HG03457 (cell line): ENCODE measurements at regions not wholly inside any gene's neighbourhood (a gene's known extent, or its start where the extent isn't known, plus 50 kb on each side); places are given as distances from the start of the nearest gene placed in this dataset.
A peak's percentile ranks its signal among the peaks of the same experiment; 100 is the strongest.

ENCODE experiments used
- ATAC-seq: cut with Tn5 transposase; IDR thresholded peaks from one replicate; pipeline ENCODE4 v1.9.1; 2021; ENCODE audit warnings: moderate number of reproducible peaks; ENCODE audit not compliant: unreplicated experiment

DNA sequence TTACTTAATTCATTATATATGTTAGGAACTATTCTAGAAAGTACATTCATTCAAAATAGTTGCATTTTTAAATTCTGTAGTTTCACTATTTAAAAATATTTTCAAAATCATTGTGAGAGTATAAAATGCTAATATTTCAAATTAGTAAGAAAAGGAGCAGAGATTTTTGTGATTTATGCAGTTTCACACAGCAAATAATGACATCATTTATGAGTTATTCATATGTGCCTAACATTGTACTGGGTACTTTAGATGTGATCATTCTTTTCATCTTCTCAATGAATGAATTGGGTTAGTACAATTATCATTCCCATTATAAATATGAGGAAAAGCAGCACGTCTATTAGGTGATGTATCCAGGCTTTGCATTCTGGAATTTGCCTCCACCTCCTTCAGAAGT lies 1451.0 kb upstream of the IGFBP7 start:
- no peak for ATAC-seq

DNA sequence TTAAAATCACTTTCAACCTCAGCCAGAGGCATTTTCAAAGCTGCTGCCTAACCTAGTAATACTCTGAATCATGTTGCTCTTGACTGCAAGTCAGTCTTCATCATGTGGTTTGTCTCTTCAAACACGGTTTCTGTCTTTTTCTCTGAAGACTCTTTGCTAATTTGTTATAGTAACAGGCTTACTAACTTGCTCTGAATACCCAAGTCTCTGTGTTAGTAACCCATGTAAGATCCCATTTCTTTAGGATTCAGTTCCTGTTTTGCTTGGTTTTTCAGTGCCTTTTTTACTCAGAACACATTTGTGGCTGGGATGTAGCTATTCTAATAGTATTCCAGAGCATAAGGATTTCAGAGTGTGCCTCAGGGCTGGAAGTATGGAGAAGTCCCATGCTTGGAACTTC lies 1450.6 kb upstream of the IGFBP7 start:
- no peak for ATAC-seq

DNA sequence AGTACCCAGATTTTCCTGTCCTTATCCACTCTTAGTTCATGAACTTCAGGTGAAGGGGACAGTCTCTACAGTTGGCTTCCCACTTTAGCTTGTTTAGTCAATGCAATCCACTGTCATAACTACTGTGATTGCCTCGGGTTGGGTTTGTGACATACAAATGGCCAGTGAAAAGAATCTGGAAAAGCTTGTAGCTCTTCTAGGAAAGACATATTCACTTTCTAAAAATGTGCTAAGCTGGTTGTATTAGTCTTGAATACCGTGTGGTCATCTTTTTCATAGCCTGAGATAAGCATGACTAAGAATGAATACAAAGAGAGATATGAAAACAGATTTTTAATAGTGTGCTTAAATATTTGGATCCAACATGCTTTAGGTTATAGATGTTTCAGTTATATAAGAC lies 1443.5 kb upstream of the IGFBP7 start:
- no peak for ATAC-seq

DNA sequence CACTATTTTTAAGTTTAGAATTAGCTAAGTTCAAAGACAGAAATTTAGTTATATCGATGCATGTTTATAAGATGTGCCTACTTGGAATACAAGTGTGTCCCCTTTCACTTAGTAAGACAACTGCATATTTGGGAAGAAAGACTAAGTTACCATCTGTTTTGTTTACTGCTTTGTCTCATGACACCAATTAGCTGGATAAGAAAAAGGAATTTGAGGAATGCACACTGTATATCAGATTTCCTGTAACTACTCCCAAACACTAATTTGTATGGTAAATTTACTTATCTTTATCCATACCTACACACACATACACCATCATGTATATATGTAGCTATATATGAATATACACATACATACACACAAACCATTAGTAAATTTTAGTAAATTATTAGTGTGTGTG lies 1442.8 kb upstream of the IGFBP7 start:
- ATAC-seq: no peak

DNA sequence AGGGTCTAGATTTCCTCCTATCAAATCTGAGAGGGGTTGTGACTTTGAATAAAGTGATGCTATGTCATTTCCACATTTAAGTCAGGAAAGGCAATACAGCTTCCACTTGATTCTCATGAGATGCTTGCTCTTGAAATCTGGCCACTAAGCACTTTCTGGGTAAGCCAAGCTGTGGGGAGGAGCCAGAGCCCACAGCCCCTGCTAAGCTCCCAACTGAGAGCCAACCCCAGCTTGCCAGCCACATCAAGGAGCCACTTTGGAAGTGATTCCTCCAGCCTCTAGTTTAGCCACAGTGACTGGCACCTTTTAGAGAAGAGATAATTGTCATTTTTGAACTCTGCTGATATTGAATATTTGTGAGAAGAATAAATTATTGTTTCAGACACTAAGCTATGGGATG lies 1441.5 kb upstream of the IGFBP7 start:
- no peak for ATAC-seq

DNA sequence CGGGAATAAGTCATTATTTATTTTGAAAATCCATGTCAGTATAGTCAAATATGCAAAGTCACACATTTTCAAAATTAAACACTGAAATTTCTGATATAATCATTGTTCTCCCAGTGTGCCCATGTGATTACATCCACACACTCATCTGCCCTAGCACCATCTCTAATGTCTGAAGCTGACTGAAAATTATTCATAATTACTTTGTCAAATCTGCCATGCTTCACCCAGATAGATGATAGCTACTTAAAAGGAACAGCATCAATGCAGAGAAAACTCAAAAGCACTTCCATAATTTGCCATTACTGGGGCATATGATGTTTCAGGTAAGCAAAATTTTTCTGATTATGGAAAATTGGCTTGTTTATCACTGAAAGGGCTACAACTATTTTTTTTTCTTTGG lies 1433.3 kb upstream of the IGFBP7 start:
- ATAC-seq: no peak

DNA sequence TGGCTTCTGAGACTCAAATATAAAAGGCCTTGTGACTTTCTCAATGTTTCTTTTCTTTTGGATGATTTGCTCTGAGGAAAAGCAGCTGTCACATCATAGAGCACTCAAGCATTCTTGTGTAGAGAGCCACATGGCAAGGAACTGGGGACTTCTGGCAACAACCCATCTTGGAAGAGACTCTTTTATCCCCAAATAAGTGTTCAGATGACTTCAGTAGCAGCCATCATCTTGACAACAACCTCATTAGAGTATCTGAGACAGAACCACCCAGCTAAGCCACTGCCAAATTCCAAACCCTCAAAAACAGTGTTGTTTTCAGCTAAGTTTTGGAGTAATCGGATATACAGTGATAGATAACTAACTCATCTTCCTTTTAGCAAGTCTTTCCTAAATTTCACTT lies 1431.7 kb upstream of the IGFBP7 start:
- no peak for ATAC-seq

DNA sequence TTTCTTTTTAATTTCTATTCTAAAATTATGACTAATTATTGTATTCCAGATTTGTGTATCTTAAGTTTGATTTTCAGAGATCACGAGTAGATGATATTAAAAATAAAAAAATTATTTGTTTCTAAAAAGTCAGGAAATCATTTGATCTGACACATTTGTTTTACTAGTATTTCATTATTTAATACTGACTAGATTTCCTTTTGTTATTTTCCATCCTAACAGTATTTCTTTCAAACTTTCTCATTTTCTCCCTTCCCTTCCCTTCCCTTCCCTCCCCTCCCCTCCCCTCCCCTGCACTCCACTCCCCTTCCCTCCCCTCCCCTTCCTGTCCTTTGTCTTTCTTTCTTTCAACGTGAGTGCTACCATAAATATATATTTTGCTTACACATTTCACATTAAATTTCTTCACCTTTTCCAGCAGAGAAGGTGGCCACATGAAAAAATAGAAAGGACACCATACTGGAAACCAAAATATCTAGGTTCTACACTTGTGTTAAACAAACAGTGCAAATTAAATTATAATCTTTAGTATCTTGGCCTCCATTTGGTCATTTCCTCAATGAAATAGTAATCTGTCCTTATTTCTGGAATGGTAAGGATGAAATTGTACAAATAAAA lies 1412.7 kb upstream of the IGFBP7 start:
- no peak for ATAC-seq

DNA sequence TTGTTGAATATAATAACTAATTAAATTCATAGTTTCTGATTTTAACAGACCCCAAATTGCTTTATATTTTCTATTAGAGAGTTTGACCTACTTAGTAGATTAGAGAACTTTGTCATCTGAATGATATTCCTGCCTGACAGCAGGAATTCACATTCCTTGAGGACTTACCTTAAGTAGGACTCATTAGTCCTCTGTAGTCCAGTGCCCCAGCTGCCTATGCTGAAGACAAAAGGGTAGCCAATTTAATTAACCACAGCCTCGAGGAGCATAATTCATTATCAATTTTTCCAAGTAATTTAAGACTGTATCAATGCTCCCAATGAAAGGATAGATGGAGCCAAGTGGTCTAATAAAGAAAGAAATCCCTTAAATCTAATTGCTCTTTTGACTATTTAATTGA lies 1405.0 kb upstream of the IGFBP7 start:
- no peak for ATAC-seq

DNA sequence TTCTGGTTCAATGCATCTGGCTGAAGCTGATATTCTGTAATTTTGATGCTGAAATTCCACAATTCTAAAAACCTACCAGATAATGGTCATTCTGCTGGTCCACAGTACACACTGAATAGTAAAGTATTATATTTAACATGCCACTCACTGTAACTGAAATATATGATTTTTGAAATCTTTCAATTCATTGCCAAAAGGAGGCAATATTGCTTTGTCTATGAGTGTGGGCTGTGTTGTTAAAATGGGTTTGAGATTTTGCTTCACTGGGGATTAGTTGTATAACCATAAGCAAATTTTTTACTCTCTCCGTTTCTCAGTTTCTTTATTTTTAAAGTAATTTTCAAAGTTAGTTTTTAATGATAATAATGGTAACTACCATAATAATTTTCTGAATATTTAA lies 1404.1 kb upstream of the IGFBP7 start:
- no peak for ATAC-seq

DNA sequence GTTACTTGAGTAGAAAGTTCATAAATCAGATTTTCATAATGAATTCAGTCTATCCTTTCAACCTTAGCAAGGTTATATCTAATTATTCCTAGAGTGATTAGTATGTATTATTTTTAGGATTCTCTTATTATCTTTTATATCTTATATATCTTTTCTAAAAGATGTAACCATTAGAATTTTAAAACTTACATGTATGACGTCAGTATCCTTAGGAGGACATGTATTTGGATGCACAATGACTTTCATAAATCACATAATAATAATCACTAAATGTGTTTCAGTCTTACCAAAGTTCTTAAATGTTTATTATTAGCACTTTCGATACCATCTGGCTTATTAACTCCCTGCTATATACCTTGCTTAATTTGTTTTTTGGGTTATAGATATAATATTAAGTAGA lies 1400.5 kb upstream of the IGFBP7 start:
- ATAC-seq: no peak

DNA sequence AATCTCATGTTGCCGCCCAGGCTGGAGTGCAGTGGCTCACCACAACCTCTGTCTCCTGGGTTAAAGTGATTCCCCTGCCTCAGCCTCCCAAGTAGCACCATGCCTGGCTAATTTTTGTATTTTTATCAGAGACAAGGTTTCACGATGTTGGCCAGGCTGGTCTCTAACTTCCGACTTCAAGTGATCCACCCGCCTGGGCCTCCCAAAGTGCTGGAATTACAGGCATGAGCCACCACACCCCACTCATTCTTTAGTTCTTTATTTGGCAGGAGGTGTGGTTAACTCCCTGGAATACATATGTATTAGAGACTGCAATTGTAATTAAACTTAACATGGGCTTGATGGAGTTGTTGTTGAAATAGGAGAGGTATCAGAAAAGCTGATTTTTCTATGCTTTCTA lies 1396.9 kb upstream of the IGFBP7 start:
- ATAC-seq: no peak

DNA sequence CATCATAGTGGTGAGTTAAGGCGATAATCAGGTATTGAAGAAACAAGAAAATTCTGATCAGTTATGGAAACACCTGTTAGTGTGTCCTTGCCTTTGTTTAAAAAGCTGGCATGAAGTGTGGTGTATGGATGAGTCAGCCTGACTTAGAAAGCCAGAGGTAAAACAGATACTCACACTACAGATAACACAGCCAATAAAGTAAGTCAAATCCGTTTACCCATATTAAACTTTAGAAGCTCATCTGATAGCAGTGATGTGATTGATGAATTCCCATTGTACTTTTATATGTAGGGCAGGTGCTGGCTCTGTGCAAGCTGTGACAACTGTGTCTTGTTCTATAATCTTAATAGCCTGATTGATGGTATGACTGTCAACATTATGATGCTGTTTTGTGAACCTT lies 1392.7 kb upstream of the IGFBP7 start:
- ATAC-seq: no peak

DNA sequence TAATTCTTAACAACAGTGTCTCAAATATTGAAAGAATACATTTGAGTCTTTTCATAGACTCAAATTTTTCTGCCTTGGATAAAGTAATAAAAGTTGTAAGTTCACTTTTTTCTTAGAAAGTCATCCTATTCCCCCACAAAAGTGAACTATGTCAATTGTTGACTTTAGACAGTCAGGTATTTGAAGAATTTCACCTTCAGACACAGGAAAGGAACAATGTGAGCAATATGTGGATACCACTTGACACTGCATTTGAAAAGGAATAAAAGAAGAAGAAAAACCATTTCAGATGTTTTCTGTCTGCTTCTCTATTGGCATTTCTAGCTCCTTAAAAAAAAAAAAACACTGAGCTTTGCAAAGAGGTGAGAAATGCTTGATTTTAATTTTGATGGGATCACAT lies 1389.0 kb upstream of the IGFBP7 start:
- no peak for ATAC-seq

DNA sequence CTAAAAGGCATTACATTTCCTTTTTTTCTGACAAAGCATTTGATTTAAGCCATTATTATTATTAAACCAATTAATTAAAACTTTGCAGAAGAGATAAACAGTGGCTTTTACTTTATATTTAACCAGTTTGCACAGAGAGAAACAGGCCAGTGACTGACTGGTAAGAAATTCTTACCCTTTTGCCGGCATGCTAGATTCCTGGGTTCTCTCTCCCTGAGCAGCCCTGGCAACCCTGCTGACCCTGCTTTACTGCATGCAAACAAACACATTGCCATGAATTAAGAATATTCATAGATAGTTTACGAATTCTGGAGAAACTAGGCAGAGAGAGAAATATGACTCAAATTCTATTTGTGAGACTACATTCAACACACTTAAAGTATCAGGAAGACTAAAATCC lies 1381.4 kb upstream of the IGFBP7 start:
- no peak for ATAC-seq

DNA sequence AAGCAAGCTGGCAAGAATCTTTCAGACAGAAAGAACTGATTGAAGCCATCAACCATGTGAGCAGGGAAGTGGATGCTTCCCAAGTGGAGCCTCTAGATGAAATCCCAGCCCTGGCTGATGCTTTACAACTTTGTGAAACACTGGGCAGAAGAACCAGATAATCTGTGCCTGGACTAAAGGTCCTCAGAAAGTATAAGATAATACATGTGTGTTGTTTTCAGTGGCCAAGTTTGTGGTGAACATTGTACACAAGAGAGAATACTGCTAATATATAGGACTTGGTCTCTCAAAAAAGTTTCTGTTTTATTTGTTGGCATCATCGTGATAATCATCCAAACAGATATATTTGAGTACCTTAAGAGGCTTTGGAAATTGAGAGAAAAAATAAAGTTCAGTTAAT lies 1367.8 kb upstream of the IGFBP7 start:
- no peak for ATAC-seq

DNA sequence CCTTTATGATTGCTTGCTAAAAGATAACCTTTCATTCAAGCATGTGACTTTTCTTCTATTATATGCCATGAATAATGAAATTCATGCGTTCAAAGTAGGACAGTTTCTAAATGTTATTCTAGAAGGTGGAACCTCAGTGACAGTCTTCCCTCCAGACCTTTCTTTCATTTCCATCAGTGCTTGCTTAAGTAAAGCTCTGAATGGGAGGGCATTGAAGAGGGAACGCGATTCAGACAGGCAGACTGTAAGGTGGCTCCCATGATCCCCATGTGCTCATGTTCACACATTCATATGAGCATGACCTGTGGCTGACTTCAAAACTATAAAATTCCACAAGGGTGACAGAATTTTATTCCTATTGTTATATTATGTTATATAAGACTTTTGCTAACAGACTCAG lies 1367.3 kb upstream of the IGFBP7 start:
- ATAC-seq: no peak

DNA sequence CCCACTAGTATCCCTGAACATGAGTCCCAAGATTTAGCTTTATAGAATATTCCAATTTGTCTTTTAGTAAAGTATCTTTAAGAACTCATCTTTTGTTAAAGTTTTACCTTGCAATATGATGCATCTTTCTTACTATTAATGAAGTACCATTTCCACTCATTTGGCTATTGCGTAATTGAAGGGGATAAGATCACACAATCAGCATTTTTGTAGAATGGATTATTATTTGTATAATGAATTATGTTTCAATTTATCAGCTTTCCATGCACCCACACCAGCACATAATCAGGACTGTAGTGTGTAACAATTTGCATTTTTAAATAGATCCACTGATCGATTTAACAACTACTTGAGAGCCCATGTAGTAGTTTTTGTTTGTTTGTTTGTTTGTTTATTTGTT lies 1364.9 kb upstream of the IGFBP7 start:
- ATAC-seq: no peak

DNA sequence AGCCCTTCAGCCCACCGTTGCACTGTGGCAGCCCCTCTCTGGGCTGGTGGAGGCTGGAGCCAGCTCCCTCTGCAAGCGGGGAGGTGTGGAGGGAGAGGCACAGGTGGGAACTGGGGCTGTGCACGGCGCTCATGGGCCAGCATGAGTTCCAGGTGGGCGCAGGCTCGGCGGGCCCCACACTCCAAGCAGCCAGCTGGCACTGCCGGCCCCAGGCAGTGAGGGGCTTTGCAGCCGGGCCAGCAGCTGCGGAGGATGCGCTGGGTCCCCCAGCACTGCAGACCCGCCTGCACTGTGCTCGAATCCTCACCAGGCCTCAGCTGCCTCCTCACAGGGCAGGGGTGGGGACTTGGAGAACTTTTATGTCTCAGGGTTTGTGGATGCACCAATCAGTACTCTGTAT lies 1354.8 kb upstream of the IGFBP7 start:
- ATAC-seq: no peak

DNA sequence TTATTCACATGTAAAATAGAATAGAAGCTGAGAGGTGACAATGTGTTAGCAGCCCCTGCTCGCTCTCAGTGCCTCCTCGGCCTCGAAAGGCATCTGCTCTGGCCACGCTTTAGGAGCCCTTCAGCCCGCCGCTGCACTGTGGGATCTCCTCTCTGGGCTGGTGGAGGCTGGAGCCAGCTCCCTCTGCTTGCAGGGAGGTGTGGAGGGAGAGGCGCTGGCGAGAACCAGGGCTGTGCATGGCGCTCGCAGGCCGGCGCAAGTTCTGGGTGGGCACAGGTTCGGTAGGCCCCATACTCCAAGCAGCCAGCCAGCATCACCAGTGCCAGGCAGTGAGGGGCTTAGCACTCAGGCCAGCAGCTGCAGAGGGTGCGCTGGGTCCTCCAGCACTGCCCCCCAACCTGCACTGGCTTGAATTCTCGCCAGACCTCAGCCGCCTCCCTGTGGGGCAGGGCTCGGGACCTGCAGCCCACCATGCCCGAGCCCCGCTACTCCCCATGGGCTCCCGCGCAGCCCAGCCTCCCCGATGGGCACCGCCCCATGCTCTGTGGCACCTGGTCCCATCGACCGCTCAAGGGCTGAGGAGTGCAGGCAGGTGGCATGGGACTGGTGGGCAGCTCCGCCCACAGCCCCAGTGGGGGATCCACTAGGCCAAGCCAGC lies 1346.7 kb upstream of the IGFBP7 start:
- ATAC-seq: no peak

DNA sequence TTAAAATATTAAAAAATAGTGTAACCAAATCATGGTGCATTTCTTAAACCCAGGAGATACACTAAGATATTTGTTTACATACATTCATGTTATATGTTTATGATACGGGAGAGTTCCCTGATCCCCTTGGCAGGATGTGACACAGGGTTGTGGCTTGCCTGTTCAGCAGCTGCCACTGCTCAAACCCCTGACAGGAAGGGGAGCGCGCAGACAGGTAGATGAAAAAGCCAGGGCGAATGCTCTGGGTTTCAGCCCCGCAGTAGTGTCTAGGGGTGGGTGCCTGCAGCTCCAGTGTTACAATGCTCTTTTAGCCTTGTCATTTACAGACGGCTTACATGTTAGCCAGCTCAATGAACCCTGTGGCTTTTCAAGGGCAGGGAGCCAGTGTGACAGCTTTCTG lies 1343.8 kb upstream of the IGFBP7 start:
- peak; percentile 72 for ATAC-seq

DNA sequence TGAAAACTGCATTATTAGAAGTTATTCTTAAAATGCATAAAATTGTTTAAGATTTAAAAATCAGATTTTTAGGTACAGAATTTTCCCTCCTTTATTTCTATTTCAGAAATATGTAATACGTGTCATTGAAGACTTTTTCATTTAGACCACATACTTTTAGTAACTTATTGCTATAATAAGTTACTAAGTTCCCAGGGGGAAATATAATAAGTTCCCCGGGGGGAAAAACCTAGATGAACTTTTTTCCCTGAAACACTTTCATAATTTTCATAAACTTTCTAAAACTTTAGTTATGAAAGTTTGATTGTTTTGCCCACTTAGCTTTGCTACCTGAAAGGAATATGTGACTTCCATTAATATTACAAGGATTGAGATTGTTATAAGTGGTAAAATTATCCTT lies 1341.5 kb upstream of the IGFBP7 start:
- no peak for ATAC-seq

DNA sequence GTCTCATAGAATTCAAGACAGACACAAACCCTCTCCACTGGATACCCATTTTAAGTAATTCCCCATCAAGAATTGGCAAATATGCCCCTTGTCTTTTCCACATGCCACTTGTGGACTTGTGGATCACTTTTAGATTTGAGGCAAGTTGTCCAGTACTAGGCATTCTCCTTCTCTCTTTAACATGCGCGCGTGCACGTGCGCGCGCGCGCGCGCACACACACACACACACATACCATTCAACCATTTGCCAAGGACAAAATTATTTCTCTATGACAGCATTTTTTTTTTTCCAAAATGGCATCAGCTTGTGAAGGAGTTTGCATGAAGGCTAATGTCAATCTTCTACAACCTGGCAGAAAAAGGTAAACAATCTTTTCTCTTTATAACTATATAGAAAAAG lies 1325.7 kb upstream of the IGFBP7 start:
- ATAC-seq: no peak
